ENCODE measurements at regions not wholly inside any gene's neighbourhood (a gene's known extent, or its start where the extent isn't known, plus 50 kb on each side); places are given as distances from the start of the nearest gene placed in this dataset.

DNA sequence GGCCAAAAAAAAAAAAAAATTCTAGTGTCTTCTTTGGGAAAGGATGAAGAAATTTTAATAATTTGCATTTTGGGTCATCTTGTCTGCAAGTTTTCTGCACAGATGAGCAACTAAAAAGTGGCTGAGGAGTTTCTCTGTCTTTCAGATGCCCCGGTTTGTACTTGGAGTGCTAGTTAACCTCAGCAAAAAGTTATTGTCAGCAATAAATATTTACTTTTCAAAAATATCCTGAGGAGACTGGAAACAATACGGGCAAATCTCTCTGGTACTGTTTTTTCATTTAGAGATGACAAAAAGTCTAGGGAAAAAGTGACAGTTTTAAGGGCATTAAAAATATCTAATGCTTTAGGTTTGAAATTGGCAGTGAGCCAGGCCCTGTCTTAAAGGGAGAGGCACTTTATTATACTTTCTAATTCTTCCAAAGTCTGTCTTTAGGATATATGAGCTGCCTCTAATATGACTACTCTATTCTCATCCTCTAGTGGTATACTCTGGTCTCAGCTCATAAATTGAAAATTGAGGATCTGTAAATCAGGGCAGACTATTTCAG lies 436.0 kb upstream of the NR2F2 start:
- no peak for TF ChIP-seq POLR2A (IDR thresholded peaks at IDR 0.05; ENCODE audit: control extremely low read depth in 1 of 2, low read depth in 2 of 2, low read length in 2 of 2)
- TF ChIP-seq, protein P1, sequence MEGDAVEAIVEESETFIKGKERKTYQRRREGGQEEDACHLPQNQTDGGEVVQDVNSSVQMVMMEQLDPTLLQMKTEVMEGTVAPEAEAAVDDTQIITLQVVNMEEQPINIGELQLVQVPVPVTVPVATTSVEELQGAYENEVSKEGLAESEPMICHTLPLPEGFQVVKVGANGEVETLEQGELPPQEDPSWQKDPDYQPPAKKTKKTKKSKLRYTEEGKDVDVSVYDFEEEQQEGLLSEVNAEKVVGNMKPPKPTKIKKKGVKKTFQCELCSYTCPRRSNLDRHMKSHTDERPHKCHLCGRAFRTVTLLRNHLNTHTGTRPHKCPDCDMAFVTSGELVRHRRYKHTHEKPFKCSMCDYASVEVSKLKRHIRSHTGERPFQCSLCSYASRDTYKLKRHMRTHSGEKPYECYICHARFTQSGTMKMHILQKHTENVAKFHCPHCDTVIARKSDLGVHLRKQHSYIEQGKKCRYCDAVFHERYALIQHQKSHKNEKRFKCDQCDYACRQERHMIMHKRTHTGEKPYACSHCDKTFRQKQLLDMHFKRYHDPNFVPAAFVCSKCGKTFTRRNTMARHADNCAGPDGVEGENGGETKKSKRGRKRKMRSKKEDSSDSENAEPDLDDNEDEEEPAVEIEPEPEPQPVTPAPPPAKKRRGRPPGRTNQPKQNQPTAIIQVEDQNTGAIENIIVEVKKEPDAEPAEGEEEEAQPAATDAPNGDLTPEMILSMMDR (IDR thresholded peaks at IDR 0.05; ENCODE audit: control extremely low read depth in 1 of 3, insufficient read depth in 1 of 3, low read depth in 1 of 3, low read length in 3 of 3), result no peak

All from H1 (cell line).